ENCODE measurements at regions not wholly inside any gene's neighbourhood (a gene's known extent, or its start where the extent isn't known, plus 50 kb on each side); places are given as distances from the start of the nearest gene placed in this dataset.

- TF ChIP-seq, protein P1, sequence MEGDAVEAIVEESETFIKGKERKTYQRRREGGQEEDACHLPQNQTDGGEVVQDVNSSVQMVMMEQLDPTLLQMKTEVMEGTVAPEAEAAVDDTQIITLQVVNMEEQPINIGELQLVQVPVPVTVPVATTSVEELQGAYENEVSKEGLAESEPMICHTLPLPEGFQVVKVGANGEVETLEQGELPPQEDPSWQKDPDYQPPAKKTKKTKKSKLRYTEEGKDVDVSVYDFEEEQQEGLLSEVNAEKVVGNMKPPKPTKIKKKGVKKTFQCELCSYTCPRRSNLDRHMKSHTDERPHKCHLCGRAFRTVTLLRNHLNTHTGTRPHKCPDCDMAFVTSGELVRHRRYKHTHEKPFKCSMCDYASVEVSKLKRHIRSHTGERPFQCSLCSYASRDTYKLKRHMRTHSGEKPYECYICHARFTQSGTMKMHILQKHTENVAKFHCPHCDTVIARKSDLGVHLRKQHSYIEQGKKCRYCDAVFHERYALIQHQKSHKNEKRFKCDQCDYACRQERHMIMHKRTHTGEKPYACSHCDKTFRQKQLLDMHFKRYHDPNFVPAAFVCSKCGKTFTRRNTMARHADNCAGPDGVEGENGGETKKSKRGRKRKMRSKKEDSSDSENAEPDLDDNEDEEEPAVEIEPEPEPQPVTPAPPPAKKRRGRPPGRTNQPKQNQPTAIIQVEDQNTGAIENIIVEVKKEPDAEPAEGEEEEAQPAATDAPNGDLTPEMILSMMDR (IDR thresholded peaks at IDR 0.05), result no peak
- TF ChIP-seq POLR2A (IDR thresholded peaks at IDR 0.05), result no peak
Measured at GRCh38 chr7:19269301-19269700, 124.1 kb upstream of the FERD3L start.
